Germinal center (tissue), 1 donor: ENCODE measurements at regions not wholly inside any gene's neighbourhood (a gene's known extent, or its start where the extent isn't known, plus 50 kb on each side); places are given as distances from the start of the nearest gene placed in this dataset.
A peak's percentile ranks its signal among the peaks of the same experiment; 100 is the strongest.
"Not testable (repeated sequence)": the region's sequence is repeated elsewhere in the genome, so short reads cannot be mapped to it uniquely, and the experiment has no call there.

ENCODE experiments used
- DNase-seq: peaks from one replicate; pipeline ENCODE4 v3.0.0; 2012; ENCODE audit warnings: mixed read lengths, low spot score

GRCh38 chr5:62896121-62896893 is 317.7 kb downstream of the LRRC70 start:
- DNase-seq = no peak

GRCh38 chr5:62886603-62887315 is 308.1 kb downstream of the LRRC70 start:
- no peak for DNase-seq

DNA sequence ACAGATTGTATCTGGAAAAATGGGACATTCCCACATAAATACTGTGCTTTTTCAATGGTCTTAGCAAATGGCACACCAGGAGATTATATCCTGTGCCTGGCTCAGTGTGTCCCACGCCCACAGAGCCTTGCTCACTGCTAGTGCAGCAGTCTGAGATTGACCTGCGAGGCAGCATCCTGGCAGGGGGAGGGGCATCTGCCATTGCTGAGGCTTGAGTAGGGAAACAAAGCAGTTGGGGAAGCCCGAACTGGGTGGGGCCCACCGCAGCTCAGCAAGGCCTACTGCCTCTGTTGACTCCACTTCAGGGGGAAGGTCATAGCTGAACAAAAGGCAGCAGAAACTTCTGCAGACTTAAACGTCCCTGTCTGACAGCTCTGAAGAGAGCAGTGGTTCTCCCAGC is 258.7 kb downstream of the LRRC70 start:
- DNase-seq = not testable (repeated sequence)

DNA sequence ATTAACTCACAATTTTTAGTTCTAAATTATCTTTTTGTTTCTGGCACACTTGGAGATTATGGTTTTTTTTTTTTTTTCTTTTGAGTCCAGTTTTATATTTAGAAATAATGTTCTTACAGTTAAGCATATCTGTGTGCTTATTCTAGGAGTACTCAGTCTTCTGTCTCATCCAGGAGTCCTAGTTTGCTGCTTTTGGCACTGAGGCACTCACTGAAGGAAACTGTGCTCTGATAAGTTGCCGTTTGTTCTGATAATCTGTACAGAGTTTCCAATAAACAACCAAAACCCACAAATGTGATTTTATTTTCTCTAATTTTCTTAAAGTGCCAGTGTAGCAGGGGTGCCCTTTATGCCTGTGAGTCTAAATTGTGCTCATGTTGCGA is 251.0 kb downstream of the LRRC70 start:
- no peak for DNase-seq

DNA sequence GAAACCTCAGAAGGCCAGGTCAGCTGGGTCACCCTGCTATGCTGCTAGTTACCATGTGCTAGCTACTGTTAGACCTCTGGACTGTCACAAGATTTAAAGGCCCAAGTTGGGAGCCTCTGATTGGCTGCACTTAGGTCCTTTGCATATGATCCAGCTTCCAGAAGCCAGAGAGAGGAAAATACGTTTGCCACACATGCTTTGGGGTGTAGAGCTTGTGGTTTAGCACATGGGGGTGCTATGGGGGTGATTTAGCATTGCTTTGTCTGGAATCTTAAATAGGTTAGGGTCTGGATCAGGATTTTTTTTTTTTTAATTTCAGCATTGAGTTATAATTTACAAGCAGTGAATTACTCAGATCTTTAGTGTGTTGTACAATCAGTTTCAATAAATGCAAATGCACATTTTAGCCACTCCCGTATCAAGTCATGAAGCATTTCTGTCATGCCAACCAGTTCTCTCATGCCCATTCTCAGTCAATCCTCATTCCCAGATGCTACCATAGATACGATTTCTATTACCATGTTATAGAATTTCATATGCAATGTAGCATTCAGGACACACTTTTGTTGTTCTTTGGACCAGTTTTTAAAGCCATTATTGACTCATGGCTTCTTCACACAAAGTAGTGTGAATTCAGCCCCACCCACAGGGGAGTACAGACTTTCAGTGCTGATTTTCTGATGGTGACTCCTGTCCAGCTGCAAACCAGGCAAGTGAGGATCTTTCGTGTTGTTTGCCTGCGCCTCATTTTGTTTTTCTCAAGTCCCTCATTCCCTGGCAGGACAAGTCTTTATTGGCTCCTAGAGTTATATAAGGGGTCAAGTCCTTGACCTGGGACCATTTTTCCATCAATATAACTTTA is 250.4 kb downstream of the LRRC70 start:
- DNase-seq = no peak

DNA sequence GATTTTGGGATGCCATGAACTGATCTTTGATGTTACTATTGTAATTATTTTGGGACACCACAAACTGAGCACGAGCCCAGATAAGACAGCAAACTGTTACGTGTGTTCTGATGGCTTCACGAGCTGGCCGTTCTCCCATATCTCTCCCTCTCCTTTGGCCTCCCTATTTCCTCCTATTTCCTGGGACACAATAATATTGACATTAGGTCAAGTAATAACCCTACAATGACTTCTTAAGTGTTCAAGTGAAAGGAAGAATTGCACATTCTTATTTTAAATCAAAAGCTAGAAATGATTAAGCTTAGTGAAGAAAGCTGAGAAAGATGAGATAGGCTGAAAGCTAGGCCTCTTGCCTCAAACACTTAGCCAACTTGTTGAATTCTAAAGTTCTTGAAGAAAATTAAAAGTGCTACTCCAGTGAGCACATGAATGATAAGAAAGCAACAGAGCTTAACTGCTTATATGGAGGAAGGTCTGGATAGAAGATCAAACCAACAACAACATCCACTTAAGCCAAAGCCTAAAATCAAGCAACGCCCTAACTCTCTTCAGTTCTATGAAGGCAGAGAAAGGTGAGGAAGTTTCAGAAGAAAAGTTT is 247.1 kb downstream of the LRRC70 start:
- DNase-seq = no peak

GRCh38 chr5:62824936-62825335 is 246.3 kb downstream of the LRRC70 start:
- DNase-seq = no peak

DNA sequence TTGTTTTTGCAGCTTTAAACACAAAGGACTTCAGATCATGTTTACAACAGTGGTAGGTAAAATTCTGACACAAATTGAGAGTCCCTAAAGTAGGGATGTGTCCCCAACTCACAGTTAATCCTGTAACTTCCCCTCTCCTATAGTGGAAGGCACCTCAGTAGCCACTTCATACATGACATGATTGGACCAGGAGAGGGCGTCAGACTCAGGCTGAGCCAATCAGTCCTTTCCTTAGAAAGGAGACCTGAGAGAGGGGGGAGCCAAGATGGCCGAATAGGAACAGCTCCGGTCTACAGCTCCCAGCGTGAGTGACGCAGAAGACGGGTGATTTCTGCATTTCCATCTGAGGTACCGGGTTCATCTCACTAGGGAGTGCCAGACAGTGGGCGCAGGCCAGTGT is 238.4 kb downstream of the LRRC70 start:
- DNase-seq = not testable (repeated sequence)

GRCh38 chr5:62814991-62815390 is 236.4 kb downstream of the LRRC70 start:
- no peak for DNase-seq

DNA sequence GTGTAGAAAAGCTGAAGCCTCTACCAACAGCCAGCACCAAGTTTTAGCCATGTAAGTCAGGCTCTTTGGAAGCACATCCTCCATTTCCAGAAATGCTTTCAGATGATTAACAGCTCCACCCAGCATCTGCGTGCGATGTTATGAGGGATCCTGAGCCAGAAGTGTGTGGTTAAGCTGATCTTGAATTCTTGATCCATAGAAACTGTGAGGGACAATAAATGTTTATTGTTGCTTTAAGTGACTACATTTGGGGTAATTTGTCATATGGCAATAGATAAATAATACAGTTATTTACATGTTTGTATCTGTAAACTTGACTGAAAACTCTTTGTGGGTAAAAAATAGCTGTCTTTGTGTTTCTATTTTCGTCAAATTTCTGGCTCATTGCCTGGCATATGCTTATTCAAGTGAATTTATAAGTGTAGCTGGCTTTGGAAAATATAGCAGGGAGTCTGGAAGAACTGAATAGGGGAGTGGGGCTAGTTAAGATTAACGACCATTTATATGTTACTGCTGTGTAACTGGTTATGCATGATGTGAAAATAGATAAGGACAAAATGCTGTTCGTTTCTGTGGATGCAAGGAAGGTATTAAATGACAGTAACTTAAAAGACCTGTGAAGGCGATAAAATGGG is 234.1 kb downstream of the LRRC70 start:
- DNase-seq = no peak

DNA sequence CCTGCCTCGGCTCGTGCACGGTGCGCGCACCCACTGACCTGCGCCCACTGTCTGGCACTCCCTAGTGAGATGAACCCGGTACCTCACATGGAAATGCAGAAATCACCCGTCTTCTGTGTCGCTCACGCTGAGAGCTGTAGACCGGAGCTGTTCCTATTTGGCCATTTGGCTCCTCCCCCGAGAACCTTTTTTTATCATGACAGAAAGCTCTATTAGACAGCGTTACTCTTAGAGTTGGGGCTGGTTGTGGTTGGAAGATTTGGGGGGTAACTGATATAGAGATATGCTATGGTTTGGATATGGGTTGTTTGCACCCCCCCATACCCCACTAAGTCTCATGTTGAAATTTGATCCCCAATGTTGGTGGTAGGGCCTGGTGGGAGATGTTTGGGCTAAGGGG is 226.2 kb downstream of the LRRC70 start:
- not testable (repeated sequence) for DNase-seq

GRCh38 chr5:62795926-62796325 is 217.3 kb downstream of the LRRC70 start:
- no peak for DNase-seq

DNA sequence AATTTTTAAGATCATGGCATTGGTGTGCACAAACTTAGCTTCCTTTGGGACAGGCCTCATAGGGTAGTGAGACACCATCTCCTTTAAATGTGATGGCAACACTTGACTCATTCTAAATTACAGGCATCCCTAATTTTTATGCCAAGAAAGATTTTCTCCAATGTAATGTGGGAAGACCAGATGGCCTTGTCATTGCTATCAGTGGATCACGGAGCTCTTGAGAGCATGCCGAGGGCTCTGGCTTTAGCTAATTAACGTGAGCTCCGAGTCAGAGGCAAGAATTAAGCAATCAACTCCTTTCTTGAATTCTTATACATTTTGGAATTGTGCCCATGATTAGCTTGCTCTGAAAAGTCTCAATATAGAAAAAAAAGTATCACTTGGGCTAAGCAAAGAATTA is 215.8 kb downstream of the LRRC70 start:
- no peak for DNase-seq

GRCh38 chr5:62791059-62791458 is 212.4 kb downstream of the LRRC70 start:
- no peak for DNase-seq

GRCh38 chr5:62790348-62790747 is 211.7 kb downstream of the LRRC70 start:
- DNase-seq = no peak

DNA sequence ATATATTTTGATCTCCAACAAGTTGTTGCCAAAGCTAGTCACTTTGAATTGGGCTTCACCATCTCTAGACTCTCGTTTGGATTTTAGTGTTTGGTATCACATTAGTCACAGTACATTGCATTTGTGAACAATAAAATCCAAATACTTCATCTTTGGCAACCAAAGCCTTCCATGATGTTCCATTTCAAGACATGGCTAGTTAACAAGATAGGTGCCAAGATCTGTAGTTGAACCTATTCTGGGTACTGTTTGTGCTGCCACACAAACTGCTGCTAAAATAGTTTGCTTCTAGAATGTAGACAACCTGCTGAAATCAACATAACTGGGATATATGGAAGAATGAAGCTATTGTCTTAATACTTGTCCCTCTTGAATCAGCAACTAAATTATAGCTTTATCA is 207.5 kb downstream of the LRRC70 start:
- DNase-seq = no peak

DNA sequence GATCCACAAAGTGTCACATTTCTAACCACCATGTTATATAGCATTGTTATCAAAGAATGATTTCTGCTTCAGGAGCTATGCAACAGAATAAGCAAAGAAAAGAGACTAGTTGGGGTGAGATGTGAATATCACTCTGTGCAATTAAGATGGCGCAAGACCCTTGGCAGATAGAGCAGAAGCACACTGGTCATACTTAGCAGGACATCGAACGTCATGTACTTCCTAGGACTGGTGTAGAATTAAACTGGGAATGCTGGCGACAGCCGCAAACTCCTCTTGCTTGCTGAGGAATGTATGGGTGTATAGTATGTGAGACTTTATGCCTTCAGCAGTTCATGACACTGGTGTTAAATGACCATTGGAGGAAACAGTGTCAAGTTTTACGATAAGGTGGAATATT is 207.0 kb downstream of the LRRC70 start:
- no peak for DNase-seq

DNA sequence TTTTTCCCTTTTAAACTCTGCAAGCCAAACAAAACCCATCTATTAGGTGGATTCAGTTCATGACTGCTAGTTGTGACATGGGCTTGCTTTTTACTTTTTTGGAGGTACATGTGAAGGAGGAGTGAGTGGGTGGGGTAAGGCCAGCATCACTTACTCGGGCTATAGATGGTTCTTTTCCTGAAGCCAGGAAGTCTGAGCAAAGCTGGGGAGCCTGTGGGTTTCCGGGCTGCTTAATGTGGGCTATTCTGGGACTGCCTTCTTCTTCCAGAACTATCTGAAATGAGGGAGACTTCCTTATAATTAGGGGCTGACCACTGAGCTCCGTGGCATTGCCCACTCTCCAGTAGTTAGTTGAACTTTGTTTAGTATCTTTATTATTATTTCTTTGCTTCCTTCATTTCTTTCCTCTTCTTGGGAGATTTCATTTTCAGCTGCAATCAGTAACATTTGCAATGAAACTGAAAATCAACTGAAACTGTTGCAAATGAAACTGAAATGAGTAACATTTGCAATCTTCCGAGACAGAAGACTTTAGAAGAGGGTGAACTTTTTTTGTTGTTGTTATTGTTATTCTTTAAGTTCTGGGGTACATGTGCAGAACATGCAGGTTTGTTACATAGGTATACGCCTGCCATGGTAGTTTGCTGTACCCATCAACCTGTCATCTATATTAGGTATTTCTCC is 204.9 kb downstream of the LRRC70 start:
- DNase-seq = no peak

DNA sequence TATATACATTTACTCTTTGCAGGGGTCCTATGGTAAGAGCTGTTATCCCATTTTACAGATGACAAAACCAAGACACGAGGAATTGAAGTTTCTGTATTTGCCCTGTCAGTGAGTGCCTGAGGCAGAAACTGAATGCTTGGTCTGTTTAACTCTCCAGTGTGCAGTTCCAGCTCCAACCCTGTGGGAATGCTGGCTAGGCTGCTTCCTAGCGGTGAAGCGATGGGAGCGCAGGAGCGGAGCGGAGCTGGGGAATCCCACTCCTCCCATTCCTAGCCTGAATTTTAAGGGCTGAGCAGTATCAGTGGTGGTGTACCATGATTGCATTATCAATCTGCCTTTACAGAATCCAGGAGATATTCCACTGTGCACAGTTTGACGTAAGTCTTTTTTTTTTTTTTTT is 202.3 kb downstream of the LRRC70 start:
- no peak for DNase-seq

DNA sequence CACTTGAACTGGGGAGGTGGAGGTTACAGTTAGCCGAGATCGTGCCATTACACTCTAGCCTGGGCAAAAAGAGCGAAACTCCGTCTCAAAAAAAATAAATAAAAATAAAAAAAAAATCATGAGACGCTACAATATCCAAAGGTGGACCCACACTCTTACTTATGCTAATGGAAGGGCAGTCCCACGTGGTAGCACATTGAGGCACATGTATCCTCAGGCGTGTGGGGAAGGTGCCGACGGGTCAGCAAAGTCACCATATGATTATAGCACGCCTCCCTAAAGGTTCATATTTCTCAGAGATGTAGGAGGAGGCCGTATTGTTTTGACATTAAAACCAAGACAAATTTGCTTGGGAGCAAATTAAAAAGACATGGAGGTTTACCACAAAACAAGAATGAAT is 201.6 kb downstream of the LRRC70 start:
- DNase-seq = no peak

GRCh38 chr5:62779010-62779422 is 200.4 kb downstream of the LRRC70 start:
- DNase-seq = peak; percentile 21
